ENCODE measurements at regions not wholly inside any gene's neighbourhood (a gene's known extent, or its start where the extent isn't known, plus 50 kb on each side); places are given as distances from the start of the nearest gene placed in this dataset.

GRCh38 chr1:59066236-59066635, 230.7 kb upstream of the FGGY start:
- TF ChIP-seq, protein P1, sequence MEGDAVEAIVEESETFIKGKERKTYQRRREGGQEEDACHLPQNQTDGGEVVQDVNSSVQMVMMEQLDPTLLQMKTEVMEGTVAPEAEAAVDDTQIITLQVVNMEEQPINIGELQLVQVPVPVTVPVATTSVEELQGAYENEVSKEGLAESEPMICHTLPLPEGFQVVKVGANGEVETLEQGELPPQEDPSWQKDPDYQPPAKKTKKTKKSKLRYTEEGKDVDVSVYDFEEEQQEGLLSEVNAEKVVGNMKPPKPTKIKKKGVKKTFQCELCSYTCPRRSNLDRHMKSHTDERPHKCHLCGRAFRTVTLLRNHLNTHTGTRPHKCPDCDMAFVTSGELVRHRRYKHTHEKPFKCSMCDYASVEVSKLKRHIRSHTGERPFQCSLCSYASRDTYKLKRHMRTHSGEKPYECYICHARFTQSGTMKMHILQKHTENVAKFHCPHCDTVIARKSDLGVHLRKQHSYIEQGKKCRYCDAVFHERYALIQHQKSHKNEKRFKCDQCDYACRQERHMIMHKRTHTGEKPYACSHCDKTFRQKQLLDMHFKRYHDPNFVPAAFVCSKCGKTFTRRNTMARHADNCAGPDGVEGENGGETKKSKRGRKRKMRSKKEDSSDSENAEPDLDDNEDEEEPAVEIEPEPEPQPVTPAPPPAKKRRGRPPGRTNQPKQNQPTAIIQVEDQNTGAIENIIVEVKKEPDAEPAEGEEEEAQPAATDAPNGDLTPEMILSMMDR (IDR thresholded peaks at IDR 0.05; ENCODE audit: low read depth, low read length): no peak
- H3K4me3 ChIP-seq (replicated peaks in 1 of 2; ENCODE audit: low read depth in 2 of 2, low read length in 2 of 2): no peak overlapping the region
- no peak for DNase-seq (ENCODE audit: low read depth in 2 of 2)

DNA sequence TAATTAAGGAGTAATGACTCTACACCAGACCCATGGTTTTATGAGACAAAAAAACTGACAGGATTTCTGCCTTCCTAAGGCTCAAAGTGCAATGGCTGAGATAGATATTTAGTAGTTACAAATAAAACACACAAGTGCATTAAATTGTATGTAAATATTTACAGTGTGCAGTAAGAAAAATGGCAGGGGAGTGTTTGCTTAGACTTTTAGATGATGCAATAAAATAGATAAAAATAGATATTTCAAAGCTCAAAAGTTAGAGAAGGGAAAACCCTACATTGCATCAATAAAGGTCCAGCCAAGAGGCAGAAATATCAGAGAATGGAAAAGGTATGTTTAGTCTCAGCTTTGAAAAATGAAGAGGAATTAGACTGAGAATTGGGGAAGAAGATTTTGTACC, 226.3 kb upstream of the FGGY start:
- DNase-seq (ENCODE audit: low read depth in 2 of 2): no peak
- H3K4me3 ChIP-seq (replicated peaks in 1 of 2; ENCODE audit: low read depth in 2 of 2, low read length in 2 of 2): no peak overlapping the region
- TF ChIP-seq, protein P1 (IDR thresholded peaks at IDR 0.05; ENCODE audit: low read depth, low read length): no peak

GRCh38 chr1:59071289-59071688, 225.6 kb upstream of the FGGY start:
- TF ChIP-seq, protein P1 (IDR thresholded peaks at IDR 0.05; ENCODE audit: low read depth, low read length): no peak
- no peak for DNase-seq (ENCODE audit: low read depth in 2 of 2)
- H3K4me3 ChIP-seq (replicated peaks in 1 of 2; ENCODE audit: low read depth in 2 of 2, low read length in 2 of 2): no peak overlapping the region

- peak in 1 of 2 donors; percentile 56 for DNase-seq (ENCODE audit: low read depth in 2 of 2)
- TF ChIP-seq, protein P1 (IDR thresholded peaks at IDR 0.05; ENCODE audit: low read depth, low read length): no peak
- no peak overlapping the region for H3K4me3 ChIP-seq (replicated peaks in 1 of 2; ENCODE audit: low read depth in 2 of 2, low read length in 2 of 2)
Measured at GRCh38 chr1:59071876-59072582, 224.9 kb upstream of the FGGY start.

DNA sequence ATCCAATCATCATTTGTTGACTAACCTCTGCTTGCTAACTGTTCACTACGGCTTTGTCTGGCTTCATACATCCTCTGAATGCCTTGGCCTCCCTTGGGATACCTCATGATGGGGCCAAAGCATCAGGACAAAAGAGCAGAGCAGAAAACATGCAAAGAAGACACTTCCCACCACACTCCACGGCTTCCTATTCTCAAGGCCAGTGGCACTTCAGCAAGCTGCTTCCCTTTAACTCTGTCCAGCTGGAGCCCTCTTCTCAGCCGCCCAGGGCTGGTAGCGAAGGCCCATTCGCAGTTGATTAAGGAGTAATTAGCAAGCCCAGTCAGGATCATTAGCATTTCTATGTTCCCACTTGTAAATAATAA, 224.3 kb upstream of the FGGY start:
- no peak for DNase-seq (ENCODE audit: low read depth in 2 of 2)
- TF ChIP-seq, protein P1 (IDR thresholded peaks at IDR 0.05; ENCODE audit: low read depth, low read length): no peak
- H3K4me3 ChIP-seq (replicated peaks in 1 of 2; ENCODE audit: low read depth in 2 of 2, low read length in 2 of 2): no peak overlapping the region

- TF ChIP-seq, protein P1 (IDR thresholded peaks at IDR 0.05; ENCODE audit: low read depth, low read length): no peak
Measured at GRCh38 chr1:59074598-59074997, 222.3 kb upstream of the FGGY start.

GRCh38 chr1:59075021-59075420, 221.9 kb upstream of the FGGY start:
- TF ChIP-seq, protein P1 (IDR thresholded peaks at IDR 0.05; ENCODE audit: low read depth, low read length): no peak
- no peak for DNase-seq (ENCODE audit: low read depth in 2 of 2)

More at GRCh38 chr1:59074598-59074997, 222.3 kb upstream of the FGGY start:
- DNase-seq (ENCODE audit: low read depth in 2 of 2): no peak
- H3K4me3 ChIP-seq (replicated peaks in 1 of 2; ENCODE audit: low read depth in 2 of 2, low read length in 2 of 2): no peak overlapping the region

More at GRCh38 chr1:59075021-59075420, 221.9 kb upstream of the FGGY start:
- H3K4me3 ChIP-seq (replicated peaks in 1 of 2; ENCODE audit: low read depth in 2 of 2, low read length in 2 of 2): no peak overlapping the region

All from cardiac fibroblast (primary cell).